PC-9 (cell line): ENCODE measurements at regions not wholly inside any gene's neighbourhood (a gene's known extent, or its start where the extent isn't known, plus 50 kb on each side); places are given as distances from the start of the nearest gene placed in this dataset.

Experiments
- CTCF ChIP-seq: fragments of 200-600 bp; sonication (generic); conservative IDR thresholded peaks from 2 replicates; pipeline ENCODE4 v1.6.1; 2017; ENCODE audit warnings: mixed run types, antibody characterized with exemption, mild to moderate bottlenecking, moderate library complexity
- EZH2 ChIP-seq: fragments of 200-600 bp; sonication (generic); IDR thresholded peaks from 2 replicates; pipeline ENCODE4 v1.8.0; 2017; ENCODE audit warnings: antibody characterized with exemption, low read depth

- no peak for TF ChIP-seq CTCF
- TF ChIP-seq EZH2: no peak
Observed at GRCh38 chr20:12306107-12306506, 388.4 kb downstream of the BTBD3 start.
